NT2/D1 (cell line): ENCODE measurements at regions not wholly inside any gene's neighbourhood (a gene's known extent, or its start where the extent isn't known, plus 50 kb on each side); places are given as distances from the start of the nearest gene placed in this dataset.

Experiments
- DNase-seq: peaks from one replicate; pipeline ENCODE4 v3.0.0-alpha.2; 2011; ENCODE audit warnings: low read depth, low spot score
- H3K27me3 ChIP-seq: 2 replicates; pipeline ENCODE4 v1.6.0; 2011; ENCODE audit warnings: mild to moderate bottlenecking; ENCODE audit not compliant: insufficient read length, insufficient read depth
- H3K36me3 ChIP-seq: 2 replicates; pipeline ENCODE4 v1.6.1; 2011; ENCODE audit warnings: mild to moderate bottlenecking, low read length, mixed read lengths; ENCODE audit not compliant: insufficient read depth, insufficient read length
- H3K4me1 ChIP-seq: 2 replicates; pipeline ENCODE4 v1.5.1; 2011; ENCODE audit not compliant: insufficient read depth, insufficient read length
- H3K4me3 ChIP-seq: 2 replicates; pipeline ENCODE4 v1.5.1; 2011; ENCODE audit warnings: low read depth; ENCODE audit not compliant: insufficient read length
- H3K9ac ChIP-seq: 2 replicates; pipeline ENCODE4 v1.6.0; 2011; ENCODE audit warnings: low read depth; ENCODE audit not compliant: insufficient read length
- H3K9me3 ChIP-seq: 2 replicates; pipeline ENCODE4 v1.5.1; 2011; ENCODE audit warnings: mild to moderate bottlenecking, low read length; ENCODE audit not compliant: insufficient read depth
- SUZ12 ChIP-seq: IDR thresholded peaks from 2 replicates; pipeline ENCODE4 v1.6.1; 2011; ENCODE audit not compliant: insufficient read length, insufficient read depth; ENCODE audit errors: extremely low read depth
- YY1 ChIP-seq: IDR thresholded peaks from 2 replicates; pipeline ENCODE4 v1.6.1; 2011; ENCODE audit not compliant: insufficient read length, insufficient read depth
- ZNF274 ChIP-seq: IDR thresholded peaks from 2 replicates; pipeline ENCODE4 v1.6.1; 2011; ENCODE audit warnings: mild to moderate bottlenecking, low read depth, low read length

DNA sequence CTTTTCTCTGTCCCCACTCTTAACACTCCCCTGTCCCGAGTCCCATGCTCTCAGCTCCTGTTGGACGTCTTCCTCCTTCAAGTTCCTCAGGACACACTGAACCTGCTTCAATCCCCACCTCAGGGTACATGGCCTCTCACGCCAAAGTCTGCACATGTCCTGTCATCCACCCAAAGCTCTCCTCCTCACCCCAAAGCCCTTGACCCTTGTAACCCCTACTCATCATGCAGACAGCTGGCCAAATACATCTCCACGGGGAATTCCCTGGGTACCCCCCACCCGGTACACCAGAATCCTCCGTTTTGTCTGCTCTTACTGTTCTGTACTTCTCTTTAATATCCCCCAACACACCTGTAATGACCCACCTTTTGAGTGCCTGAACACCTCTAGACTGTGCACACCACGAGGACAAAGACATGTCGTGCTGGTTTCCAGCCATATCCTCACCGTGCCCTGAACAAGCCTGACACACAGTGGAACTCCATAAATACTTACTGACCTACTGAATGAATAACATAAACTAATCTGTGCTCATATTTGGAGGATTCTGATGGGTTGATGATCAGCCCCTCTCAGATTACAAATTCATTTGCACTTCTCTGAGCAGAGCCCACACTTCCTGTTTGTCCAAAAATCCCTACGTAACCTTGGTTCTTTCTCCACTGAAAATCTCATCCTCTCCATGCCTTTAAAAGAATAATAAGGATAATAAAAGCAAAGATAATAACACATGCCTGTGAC lies 66.8 kb upstream of the EYA2 start:
- no peak for DNase-seq
- Histone ChIP-seq H3K4me3 (no peak overlapping the region), H3K9ac (no peak overlapping the region), H3K4me1 (no peaks in the 10 kb centered on the region), H3K9me3 (no peaks in the 10 kb centered on the region), H3K36me3 (no peaks in the 10 kb centered on the region), H3K27me3 (no peaks in the 10 kb centered on the region)
- no peak for TF ChIP-seq ZNF274
- TF ChIP-seq YY1 = no peak

DNA sequence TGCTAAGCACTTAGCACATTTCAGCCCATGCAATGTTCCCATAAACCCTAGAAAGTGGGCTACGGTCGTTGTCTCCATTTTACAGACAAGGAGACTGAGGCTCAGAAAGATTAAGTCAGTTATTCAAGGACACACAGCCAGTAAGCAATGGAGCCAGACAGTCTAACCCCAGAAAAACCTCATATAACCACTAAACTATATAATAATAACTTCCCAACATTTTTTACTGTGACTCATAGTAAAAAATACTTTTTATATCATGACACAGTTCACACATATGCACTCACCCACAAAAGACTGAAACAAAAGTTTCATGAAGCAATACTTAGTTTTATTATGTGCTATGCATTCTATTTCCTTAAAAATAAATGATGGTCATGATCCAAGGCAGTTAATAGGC lies 66.2 kb upstream of the EYA2 start:
- Histone ChIP-seq H3K9ac (no peak overlapping the region), H3K4me1 (no peaks in the 10 kb centered on the region), H3K9me3 (no peaks in the 10 kb centered on the region), H3K27me3 (no peaks in the 10 kb centered on the region), H3K4me3 (no peak overlapping the region), H3K36me3 (no peaks in the 10 kb centered on the region)
- TF ChIP-seq SUZ12 (no peak), YY1 (no peak), ZNF274 (no peak)
- no peak for DNase-seq

DNA sequence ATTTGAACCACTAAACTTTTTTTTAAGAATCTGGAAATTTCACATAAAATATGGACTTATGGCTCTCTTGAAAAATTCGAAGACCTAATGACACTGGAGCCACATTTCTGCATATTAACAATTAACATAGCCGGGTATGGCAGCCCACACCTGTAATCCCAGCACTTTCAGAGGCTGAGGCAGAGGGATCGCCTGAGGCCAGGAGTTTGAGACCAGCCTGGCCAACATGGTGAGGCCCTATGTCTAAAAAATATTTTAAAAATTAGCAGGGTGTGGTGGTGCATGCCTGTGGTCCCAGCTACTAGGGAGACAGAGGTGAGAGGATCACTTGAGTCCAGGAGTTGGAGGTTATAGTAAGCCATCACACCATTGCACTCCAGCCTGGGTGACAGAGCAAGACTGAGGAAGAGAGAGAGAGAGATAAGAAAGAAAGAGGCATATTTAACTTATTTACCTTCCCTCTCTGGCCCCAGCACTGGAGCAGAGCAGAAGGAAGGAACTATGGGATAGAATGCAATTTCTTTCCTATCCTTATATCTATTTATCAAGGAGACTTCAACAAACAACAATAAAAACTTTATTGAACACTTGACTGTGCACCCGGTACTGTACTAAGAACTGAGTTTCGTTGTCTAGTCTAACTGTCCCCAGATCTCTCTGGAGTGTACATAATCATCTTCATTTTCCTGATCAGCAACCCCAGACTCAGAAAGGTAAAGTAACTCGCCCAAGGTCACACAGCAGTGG lies 63.6 kb upstream of the EYA2 start:
- H3K9ac ChIP-seq = no peak overlapping the region
- no peaks in the 10 kb centered on the region for H3K9me3 ChIP-seq
- H3K4me3 ChIP-seq = no peak overlapping the region
- TF ChIP-seq ZNF274 = no peak
- no peak for DNase-seq
- H3K4me1 ChIP-seq = no peaks in the 10 kb centered on the region
- no peaks in the 10 kb centered on the region for H3K27me3 ChIP-seq
- no peaks in the 10 kb centered on the region for H3K36me3 ChIP-seq

DNA sequence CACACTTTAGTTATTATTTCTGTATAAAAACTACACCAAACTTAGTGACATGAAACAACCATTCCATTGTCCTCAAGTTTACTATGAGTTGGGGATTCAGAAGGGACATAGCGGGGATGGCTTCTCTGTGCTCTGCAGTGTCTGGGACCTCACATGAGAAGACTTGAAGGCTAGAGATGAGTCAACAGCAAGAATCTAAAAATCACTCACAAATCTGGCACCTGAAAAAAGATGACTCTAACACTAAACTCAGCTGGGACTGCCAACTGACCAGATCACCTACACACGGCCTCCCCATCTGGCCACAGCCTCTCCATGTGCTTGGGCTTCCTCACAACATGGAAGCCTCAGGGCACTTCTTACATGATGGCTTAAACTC lies 63.0 kb upstream of the EYA2 start:
- no peak overlapping the region for H3K9ac ChIP-seq
- H3K27me3 ChIP-seq = no peaks in the 10 kb centered on the region
- no peak for TF ChIP-seq YY1
- no peak for TF ChIP-seq SUZ12
- TF ChIP-seq ZNF274 = no peak
- no peak for DNase-seq
- H3K36me3 ChIP-seq = no peaks in the 10 kb centered on the region
- no peaks in the 10 kb centered on the region for H3K4me1 ChIP-seq
- H3K9me3 ChIP-seq = no peaks in the 10 kb centered on the region
- no peak overlapping the region for H3K4me3 ChIP-seq

DNA sequence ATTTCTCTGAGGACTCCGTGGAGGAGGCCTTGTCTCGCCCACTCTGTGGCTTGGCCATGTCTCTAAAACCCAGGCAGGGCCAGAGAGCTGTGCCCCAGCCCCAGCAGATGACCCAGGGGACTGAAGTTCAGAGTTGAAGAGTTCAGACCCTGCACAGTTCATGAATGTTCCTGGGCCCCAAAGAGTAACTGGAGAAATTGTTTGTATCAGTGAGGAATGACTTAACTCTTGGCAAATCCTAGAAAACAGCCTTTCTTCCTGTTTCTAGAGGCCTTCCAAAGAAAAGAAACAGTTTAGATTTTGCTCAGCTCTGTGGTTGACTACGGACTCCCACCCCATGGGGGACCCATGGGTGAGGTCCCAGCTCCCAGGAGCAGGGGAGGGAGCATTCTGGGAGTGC lies 62.1 kb upstream of the EYA2 start:
- Histone ChIP-seq H3K36me3 (no peaks in the 10 kb centered on the region), H3K4me1 (no peaks in the 10 kb centered on the region), H3K27me3 (no peaks in the 10 kb centered on the region), H3K4me3 (no peak overlapping the region), H3K9ac (no peak overlapping the region), H3K9me3 (no peaks in the 10 kb centered on the region)
- no peak for DNase-seq
- no peak for TF ChIP-seq SUZ12
- TF ChIP-seq YY1 = no peak
- TF ChIP-seq ZNF274 = no peak

DNA sequence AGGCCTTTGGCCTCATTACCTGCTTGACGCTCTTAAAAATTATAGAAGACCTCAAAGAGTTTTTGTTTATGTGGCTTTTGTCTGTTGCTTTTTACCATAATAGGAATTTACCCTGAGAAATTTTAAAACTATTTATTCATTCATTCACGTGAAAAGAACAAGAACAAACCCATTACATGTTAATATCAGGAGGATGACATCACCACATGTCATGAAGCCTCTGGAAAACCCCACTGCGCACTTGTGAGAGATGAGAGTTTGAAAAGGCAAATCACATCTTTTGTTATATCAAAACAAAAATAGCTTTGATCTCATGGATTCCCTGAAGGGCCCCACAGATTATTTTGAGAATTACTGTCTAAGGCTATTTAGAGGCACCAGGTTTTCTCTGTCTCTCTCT lies 61.3 kb upstream of the EYA2 start:
- no peaks in the 10 kb centered on the region for H3K36me3 ChIP-seq
- no peak for DNase-seq
- H3K9me3 ChIP-seq = no peaks in the 10 kb centered on the region
- H3K4me3 ChIP-seq = no peak overlapping the region
- H3K9ac ChIP-seq = no peak overlapping the region
- H3K27me3 ChIP-seq = no peaks in the 10 kb centered on the region
- H3K4me1 ChIP-seq = no peaks in the 10 kb centered on the region
- no peak for TF ChIP-seq YY1
- TF ChIP-seq SUZ12 = no peak
- TF ChIP-seq ZNF274 = no peak

DNA sequence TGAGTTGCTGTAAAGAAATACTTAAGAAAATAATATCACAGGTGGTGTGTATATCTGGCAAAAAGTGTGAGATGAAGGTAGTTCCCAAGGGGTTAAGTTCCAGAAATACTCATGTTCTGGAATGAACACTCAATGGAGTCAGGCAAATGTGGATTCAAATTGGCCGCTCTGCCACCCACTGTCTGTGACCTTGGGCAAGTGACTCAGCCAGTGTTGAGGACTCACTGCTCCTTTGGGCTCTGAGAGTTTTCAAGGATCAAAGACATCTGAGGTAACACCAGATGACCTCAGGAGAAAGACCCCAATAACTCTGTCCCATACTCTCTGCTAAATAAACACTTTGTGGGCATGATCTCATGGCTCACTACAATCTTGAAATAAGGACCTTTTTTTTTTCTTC lies 59.2 kb upstream of the EYA2 start:
- Histone ChIP-seq H3K4me1 (no peaks in the 10 kb centered on the region), H3K9ac (no peak overlapping the region), H3K4me3 (no peak overlapping the region), H3K9me3 (no peaks in the 10 kb centered on the region), H3K36me3 (no peaks in the 10 kb centered on the region), H3K27me3 (no peaks in the 10 kb centered on the region)
- DNase-seq = no peak
- TF ChIP-seq YY1 (no peak), ZNF274 (no peak), SUZ12 (no peak)
